HEK293 (cell line): ENCODE measurements at regions not wholly inside any gene's neighbourhood (a gene's known extent, or its start where the extent isn't known, plus 50 kb on each side); places are given as distances from the start of the nearest gene placed in this dataset.
"Not testable (repeated sequence)": the region's sequence is repeated elsewhere in the genome, so short reads cannot be mapped to it uniquely, and the experiment has no call there.

Experiments used
- KLF9 ChIP-seq: fragments of 450-650 bp; formaldehyde crosslinking; IDR thresholded peaks from 2 replicates; pipeline ENCODE4 v1.5.1; 2016; ENCODE audit warnings: missing biosample characterization, missing genetic modification characterization, low read depth
- MEIS1 ChIP-seq: sonication (generic); formaldehyde crosslinking; IDR thresholded peaks from 2 replicates; pipeline ENCODE4 v1.8.1; 2022; ENCODE audit warnings: missing genetic modification reagents, mild to moderate bottlenecking, borderline replicate concordance
- YY1 ChIP-seq: fragments of 450-650 bp; formaldehyde crosslinking; IDR thresholded peaks from 2 replicates; pipeline ENCODE4 v1.5.1; 2018; ENCODE audit warnings: missing biosample characterization, missing genetic modification characterization
- ZFP41 ChIP-seq: fragments of 450-650 bp; formaldehyde crosslinking; IDR thresholded peaks from 2 replicates; pipeline ENCODE4 v1.5.1; 2016; ENCODE audit warnings: missing biosample characterization, missing genetic modification characterization, borderline replicate concordance
- ZNF169 ChIP-seq: fragments of 450-650 bp; formaldehyde crosslinking; IDR thresholded peaks from 2 replicates; pipeline ENCODE4 v1.5.1; 2016; ENCODE audit warnings: missing biosample characterization, missing genetic modification characterization
- ZNF214 ChIP-seq: fragments of 450-650 bp; formaldehyde crosslinking; IDR thresholded peaks from 2 replicates; pipeline ENCODE4 v1.5.1; 2017; ENCODE audit warnings: missing biosample characterization, mild to moderate bottlenecking, missing genetic modification characterization, borderline replicate concordance
- ZSCAN23 ChIP-seq: fragments of 450-650 bp; formaldehyde crosslinking; IDR thresholded peaks from 2 replicates; pipeline ENCODE4 v1.5.1; 2016; ENCODE audit warnings: missing biosample characterization, missing genetic modification characterization
- TF ChIP-seq, protein P1 (sequence below): fragments of 450-650 bp; formaldehyde crosslinking; IDR thresholded peaks from 2 replicates; pipeline ENCODE4 v1.5.1; 2016; ENCODE audit warnings: missing biosample characterization, missing genetic modification characterization
- TF ChIP-seq, protein P2 (sequence below): fragments of 450-650 bp; formaldehyde crosslinking; IDR thresholded peaks from 2 replicates; pipeline ENCODE4 v1.5.1; 2016; ENCODE audit warnings: missing biosample characterization, missing genetic modification characterization
- TF ChIP-seq, protein P3 (sequence below): IDR thresholded peaks from 2 replicates; pipeline ENCODE4 v1.6.1; 2011; ENCODE audit warnings: mild to moderate bottlenecking, low read depth, low read length, borderline replicate concordance

DNA sequence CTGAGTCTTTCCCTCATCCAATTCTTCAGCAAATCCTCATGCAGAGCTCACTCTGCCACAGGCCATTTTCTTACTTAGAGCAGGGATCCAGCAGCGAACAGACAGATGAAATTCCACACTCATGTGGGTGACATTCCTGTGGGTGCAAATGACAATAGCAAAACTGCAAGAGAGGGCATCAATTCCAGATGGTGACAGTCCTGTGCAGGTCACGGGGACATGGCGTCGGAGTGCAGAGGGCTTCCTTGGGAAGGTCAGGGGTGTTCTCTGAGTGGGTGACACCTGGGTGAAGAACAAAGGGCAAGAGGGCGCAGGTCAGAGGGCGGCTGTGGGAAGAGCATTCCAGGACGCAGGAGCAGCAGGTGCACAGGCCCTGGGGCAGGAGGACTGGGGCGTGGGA, 500.0 kb downstream of the PREX1 start:
- TF ChIP-seq, protein P1, sequence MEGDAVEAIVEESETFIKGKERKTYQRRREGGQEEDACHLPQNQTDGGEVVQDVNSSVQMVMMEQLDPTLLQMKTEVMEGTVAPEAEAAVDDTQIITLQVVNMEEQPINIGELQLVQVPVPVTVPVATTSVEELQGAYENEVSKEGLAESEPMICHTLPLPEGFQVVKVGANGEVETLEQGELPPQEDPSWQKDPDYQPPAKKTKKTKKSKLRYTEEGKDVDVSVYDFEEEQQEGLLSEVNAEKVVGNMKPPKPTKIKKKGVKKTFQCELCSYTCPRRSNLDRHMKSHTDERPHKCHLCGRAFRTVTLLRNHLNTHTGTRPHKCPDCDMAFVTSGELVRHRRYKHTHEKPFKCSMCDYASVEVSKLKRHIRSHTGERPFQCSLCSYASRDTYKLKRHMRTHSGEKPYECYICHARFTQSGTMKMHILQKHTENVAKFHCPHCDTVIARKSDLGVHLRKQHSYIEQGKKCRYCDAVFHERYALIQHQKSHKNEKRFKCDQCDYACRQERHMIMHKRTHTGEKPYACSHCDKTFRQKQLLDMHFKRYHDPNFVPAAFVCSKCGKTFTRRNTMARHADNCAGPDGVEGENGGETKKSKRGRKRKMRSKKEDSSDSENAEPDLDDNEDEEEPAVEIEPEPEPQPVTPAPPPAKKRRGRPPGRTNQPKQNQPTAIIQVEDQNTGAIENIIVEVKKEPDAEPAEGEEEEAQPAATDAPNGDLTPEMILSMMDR (tag by site-specific recombination), result not testable (repeated sequence)
- not testable (repeated sequence) for TF ChIP-seq ZNF214 (tag by site-specific recombination); ZFP41 (tag by site-specific recombination); YY1; MEIS1 (CRISPR knock-in tag); KLF9; ZNF169 (tag by site-specific recombination); ZSCAN23 (tag by site-specific recombination)
- TF ChIP-seq, protein P2, sequence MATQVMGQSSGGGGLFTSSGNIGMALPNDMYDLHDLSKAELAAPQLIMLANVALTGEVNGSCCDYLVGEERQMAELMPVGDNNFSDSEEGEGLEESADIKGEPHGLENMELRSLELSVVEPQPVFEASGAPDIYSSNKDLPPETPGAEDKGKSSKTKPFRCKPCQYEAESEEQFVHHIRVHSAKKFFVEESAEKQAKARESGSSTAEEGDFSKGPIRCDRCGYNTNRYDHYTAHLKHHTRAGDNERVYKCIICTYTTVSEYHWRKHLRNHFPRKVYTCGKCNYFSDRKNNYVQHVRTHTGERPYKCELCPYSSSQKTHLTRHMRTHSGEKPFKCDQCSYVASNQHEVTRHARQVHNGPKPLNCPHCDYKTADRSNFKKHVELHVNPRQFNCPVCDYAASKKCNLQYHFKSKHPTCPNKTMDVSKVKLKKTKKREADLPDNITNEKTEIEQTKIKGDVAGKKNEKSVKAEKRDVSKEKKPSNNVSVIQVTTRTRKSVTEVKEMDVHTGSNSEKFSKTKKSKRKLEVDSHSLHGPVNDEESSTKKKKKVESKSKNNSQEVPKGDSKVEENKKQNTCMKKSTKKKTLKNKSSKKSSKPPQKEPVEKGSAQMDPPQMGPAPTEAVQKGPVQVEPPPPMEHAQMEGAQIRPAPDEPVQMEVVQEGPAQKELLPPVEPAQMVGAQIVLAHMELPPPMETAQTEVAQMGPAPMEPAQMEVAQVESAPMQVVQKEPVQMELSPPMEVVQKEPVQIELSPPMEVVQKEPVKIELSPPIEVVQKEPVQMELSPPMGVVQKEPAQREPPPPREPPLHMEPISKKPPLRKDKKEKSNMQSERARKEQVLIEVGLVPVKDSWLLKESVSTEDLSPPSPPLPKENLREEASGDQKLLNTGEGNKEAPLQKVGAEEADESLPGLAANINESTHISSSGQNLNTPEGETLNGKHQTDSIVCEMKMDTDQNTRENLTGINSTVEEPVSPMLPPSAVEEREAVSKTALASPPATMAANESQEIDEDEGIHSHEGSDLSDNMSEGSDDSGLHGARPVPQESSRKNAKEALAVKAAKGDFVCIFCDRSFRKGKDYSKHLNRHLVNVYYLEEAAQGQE, result not testable (repeated sequence)
- TF ChIP-seq, protein P3, sequence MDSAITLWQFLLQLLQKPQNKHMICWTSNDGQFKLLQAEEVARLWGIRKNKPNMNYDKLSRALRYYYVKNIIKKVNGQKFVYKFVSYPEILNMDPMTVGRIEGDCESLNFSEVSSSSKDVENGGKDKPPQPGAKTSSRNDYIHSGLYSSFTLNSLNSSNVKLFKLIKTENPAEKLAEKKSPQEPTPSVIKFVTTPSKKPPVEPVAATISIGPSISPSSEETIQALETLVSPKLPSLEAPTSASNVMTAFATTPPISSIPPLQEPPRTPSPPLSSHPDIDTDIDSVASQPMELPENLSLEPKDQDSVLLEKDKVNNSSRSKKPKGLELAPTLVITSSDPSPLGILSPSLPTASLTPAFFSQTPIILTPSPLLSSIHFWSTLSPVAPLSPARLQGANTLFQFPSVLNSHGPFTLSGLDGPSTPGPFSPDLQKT, result not testable (repeated sequence)
